Renal cortical epithelial cell (primary cell): ENCODE measurements at regions not wholly inside any gene's neighbourhood (a gene's known extent, or its start where the extent isn't known, plus 50 kb on each side); places are given as distances from the start of the nearest gene placed in this dataset.

Experiments
- DNase-seq: peaks from one replicate; pipeline ENCODE4 v3.0.0-alpha.2; 2011; ENCODE audit warnings: low read depth

- no peak for DNase-seq
These were observed 396.7 kb upstream of the RGMA start for GRCh38 chr15:93485438-93486327.

GRCh38 chr15:93483923-93484322 is 394.9 kb upstream of the RGMA start:
- DNase-seq, result no peak

GRCh38 chr15:93482731-93483130 is 393.7 kb upstream of the RGMA start:
- DNase-seq, result no peak

- no peak for DNase-seq
These were observed 390.7 kb upstream of the RGMA start for GRCh38 chr15:93479715-93480114.

- peak; percentile 48 for DNase-seq
These were observed 389.9 kb upstream of the RGMA start for GRCh38 chr15:93478947-93479346.

DNA sequence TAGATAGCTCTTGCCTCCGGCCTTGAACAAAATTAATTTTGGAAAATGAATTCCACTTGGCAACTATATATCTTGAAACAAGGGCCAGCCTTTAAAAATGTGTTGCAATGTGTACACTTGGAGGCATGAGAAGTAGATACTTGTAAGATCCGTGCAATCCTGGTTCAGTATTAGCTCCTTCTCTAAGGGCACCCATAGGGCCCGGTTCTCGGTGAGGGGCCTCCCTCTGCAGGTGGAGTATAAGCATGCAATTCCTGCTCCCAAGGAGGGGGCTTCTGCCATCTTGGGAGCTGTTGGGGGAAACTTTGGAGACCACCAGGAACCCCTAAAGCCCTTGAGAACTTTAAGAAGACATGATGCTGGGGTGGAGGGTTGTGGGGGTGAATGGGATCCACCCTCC is 388.7 kb upstream of the RGMA start:
- no peak for DNase-seq

DNA sequence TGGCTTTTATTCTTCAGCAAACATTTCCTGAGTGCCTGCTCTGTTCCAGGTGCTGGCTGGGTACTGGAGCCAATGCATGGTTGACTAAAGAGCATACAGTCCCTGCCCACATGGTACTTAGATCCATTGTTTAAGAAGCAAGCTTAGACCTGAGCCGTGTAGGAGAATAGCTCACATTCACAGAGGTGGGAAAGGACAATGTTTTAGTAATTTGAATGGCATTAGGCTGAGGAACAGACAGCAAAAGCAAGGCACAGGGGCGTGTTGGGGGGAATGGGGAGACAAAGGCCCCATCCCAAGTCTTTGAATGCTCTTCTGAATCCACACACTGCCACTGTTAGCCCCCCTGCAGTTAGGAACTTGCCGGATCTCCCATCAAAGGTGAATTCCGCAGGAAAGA is 388.2 kb upstream of the RGMA start:
- DNase-seq, result no peak

DNA sequence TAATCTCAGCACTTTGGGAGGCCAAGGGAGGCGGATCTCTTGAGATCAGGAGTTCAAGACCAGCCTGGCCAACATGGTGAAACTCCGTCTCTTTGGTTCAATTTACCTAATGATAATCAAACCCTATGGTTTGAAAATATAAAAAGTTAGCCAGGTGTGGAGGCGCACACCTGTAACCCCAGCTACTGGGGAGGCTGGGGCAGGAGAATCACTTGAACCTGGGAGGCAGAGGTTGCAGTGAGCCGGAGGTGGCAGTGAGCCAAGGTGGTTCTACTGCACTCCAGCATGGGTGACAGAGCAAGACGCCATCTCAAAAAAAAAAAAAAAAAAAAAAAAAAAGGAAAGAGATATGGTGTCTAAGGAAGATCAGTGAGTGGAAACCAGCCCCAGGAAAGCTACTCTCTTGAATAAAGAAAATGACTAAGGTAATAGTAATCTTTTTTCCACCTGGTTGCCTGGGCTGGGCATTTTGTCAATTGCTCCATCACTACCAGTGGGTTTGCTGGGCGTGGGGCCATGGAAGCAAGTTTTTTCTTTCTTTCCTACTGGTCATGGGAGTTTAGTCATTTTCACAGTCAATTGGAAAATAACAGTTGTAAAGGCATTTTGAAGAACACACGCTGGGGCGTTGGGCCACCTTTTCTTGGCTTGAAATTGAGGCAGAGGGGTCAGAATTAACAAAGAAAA is 387.6 kb upstream of the RGMA start:
- DNase-seq, result peak; percentile 68

GRCh38 chr15:93474728-93475127 is 385.7 kb upstream of the RGMA start:
- no peak for DNase-seq

DNA sequence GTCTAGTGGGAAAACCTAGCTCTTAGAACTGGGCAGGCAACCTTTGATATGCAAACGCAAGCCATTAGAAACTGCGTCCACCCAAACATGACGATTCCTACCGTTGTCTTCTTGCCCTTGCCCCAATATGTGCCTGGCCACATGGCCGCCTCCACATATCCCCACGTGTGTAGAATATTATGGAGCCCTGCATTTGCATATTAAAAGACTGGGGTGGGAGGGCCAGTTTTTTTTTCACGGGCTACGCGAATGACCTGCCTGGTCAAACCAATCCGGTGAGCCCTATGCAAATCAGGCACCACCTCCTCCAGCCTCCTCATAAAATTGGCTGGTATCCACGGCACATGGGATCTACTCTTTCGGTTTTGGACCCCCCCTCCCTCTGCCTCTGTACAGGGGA is 381.0 kb upstream of the RGMA start:
- no peak for DNase-seq

GRCh38 chr15:93467337-93467736 is 378.3 kb upstream of the RGMA start:
- peak; percentile 91 for DNase-seq

- DNase-seq, result no peak
These were observed 377.4 kb upstream of the RGMA start for GRCh38 chr15:93466380-93466779.

DNA sequence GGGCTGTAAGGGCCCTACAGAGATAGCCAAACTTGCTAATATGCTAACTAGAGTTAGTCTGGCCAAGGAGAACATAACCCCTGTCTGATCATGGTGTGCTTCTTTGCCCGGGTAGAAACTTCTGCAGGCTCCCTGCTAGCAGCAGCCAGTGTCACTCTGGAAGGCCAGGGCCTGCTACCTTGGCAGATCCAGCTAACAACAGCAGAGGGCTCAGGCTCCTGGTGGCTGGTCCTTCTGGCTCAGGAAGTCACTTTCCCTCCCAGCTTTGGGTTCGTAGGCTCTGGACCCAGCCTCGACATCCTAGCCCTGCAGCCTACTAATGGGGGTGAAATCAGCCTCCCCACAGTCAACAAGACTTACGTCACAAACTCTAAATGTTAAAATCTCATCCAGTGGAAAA is 373.7 kb upstream of the RGMA start:
- DNase-seq, result no peak

GRCh38 chr15:93460717-93461116 is 371.7 kb upstream of the RGMA start:
- peak; percentile 97 for DNase-seq

DNA sequence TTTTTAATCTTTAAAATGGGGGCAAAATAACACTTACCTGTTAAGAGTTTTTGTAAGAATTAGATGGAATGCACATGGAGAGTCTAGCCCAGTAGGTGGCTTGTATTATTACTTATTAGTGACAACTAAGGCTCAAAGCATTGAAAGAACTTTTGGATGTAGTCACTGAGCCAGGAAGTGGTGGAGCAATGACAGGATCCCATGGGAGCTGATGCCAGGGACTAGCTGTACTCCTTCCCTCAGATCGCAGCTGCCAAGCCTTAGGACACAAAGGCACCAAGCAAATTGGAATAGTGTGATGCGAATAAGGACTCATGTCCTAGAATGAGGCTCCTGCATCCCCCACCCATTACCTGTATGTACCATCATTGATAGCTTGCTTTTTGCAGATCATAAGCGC is 370.4 kb upstream of the RGMA start:
- DNase-seq, result peak; percentile 50

- DNase-seq, result no peak
These were observed 369.6 kb upstream of the RGMA start for GRCh38 chr15:93458597-93458996.

GRCh38 chr15:93454788-93455187 is 365.8 kb upstream of the RGMA start:
- no peak for DNase-seq

DNA sequence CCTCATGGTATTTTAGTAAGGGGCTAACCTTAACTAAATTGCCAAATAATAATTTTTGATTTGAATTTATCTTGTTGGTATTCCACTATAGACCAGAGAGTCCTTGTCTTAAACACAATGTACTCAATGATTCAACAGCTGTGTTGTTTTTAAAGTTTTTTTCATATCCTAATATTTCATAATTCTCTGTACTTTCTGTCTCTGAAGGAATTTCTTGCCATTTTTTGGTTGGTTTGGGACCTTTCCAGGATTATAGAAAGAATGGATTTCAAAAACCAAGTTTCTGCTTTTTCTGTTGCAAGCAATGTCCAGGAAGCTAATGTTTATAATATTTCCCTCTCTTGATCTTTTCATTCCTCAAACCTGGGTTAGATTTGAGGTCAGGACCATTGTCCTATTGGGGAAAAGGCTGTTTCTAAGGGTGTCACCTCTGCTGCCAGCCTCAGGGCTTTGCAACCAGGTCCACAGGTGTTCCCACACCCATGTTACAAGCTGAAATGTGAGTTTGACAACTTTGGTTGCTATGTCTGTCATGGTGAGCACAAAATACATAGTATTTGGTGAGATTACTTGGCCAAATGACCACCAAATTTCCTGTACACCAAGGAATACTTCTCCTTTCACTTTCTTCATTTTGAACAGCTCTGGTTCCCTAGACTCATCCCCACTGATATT is 363.7 kb upstream of the RGMA start:
- DNase-seq, result no peak

DNA sequence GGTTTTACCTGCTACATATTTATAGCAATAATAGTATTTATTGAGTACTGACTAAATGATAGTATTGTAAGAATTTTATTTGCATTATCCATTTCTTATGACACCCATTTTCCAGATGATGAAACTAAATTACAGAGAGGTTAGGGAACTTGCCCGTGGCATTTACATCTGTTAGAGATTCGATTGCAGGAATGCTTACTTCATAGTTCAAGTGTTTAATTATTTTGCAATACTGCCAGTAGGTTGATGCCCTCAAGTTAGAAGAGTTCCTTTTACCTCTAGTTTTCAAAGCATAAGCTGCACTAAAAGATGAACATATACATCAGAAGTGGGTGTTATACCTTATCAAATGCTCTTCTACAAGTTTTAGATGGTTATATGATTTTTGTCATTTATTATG is 362.8 kb upstream of the RGMA start:
- peak; percentile 76 for DNase-seq

DNA sequence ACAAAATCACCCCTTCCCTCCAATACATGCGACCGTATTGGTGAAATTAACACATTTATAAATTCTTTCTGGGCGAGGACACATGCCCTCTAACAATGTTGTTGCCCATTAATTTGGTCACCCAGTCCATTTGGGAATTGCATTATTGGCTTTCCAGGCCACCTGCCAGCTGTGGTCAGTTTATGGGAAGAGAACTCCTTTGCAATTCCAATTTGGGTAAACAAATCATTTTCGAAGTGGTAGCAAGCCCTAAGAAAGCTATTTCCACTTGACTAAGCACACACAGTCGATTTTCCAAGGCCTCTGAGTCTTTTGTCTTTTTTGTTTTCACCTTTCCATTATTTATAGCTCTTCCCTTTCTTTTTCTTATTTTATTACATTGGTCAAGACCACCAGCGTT is 362.3 kb upstream of the RGMA start:
- peak; percentile 90 for DNase-seq

- peak; percentile 31 for DNase-seq
These were observed 360.8 kb upstream of the RGMA start for GRCh38 chr15:93449798-93450197.

GRCh38 chr15:93438310-93438709 is 349.3 kb upstream of the RGMA start:
- DNase-seq, result no peak

DNA sequence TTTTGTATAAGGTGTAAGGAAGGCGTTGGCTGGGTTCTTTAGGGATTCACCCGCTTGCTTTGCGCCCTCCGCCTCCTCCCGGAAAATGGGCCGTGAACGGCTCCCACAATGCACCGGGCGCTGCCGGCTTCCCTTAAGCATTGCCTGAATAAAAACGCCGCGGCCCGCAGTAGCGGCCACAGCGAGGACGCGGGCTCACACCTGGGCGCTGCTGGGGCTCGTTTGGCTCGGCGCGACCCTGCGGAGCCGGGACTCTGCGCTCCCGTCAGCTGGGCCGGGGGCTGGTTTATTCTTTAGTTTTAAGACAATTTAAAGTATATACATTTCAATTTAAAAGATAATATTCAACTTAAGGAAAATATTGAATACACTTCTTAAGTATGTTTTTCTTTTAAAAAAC is 343.5 kb upstream of the RGMA start:
- no peak for DNase-seq
